WTC11 (cell line): ENCODE measurements at regions not wholly inside any gene's neighbourhood (a gene's known extent, or its start where the extent isn't known, plus 50 kb on each side); places are given as distances from the start of the nearest gene placed in this dataset.

Experiments
- ATAC-seq: fragments of 200-7000 bp; cut with Tn5 transposase; 2 replicates; pipeline ENCODE4 v1.10.0; 2021; ENCODE audit warnings: mild to moderate bottlenecking, moderate library complexity
- CTCF ChIA-PET: fragments of 300-600 bp; sonication (Branson Sonifier 250); formaldehyde crosslinking; loops from one replicate; lab custom pipeline; 2021; ENCODE audit warnings: antibody characterized with exemption; lab: Charles Lee
- POLR2A ChIA-PET: fragments of 350-600 bp; sonication (Branson Sonifier 250); formaldehyde crosslinking; loops from one replicate; lab custom pipeline; 2021; ENCODE audit warnings: antibody characterized with exemption; lab: Charles Lee
- DNase-seq: peaks from one replicate; pipeline ENCODE4 v3.0.0; 2021; ENCODE audit warnings: low spot score
- H3K27ac Mint-ChIP-seq: 2 replicates; pipeline ENCODE4 v1.8.0; 2021; ENCODE audit warnings: mixed read lengths
- H3K27me3 Mint-ChIP-seq: 2 replicates; pipeline ENCODE4 v1.8.0; 2021; ENCODE audit warnings: low read depth, mild to moderate bottlenecking, moderate library complexity, mixed read lengths
- H3K36me3 Mint-ChIP-seq: 2 replicates; pipeline ENCODE4 v1.8.0; 2021; ENCODE audit warnings: mixed read lengths
- H3K4me1 Mint-ChIP-seq: 2 replicates; pipeline ENCODE4 v1.8.0; 2022; ENCODE audit warnings: mixed read lengths
- H3K4me3 Mint-ChIP-seq: 2 replicates; pipeline ENCODE4 v1.8.0; 2021; ENCODE audit warnings: mild to moderate bottlenecking, moderate library complexity, mixed read lengths
- H3K9me3 Mint-ChIP-seq: 2 replicates; pipeline ENCODE4 v1.8.0; 2021; ENCODE audit warnings: mixed read lengths
- CREB1 ChIP-seq: sonication (generic); formaldehyde crosslinking; IDR thresholded peaks from 2 replicates; pipeline ENCODE4 v1.8.0; 2023; ENCODE audit warnings: mild to moderate bottlenecking, missing genetic modification reagents
- EMX1 ChIP-seq: fragments of 250-450 bp; sonication (Bioruptor Pico); IDR thresholded peaks from 2 replicates; pipeline ENCODE4 v1.8.0; 2021; ENCODE audit warnings: mild to moderate bottlenecking
- ESRRA ChIP-seq: sonication (generic); formaldehyde crosslinking; IDR thresholded peaks from 2 replicates; pipeline ENCODE4 v1.8.1; 2022; ENCODE audit warnings: mild to moderate bottlenecking, missing genetic modification reagents, borderline replicate concordance
- NFATC4 ChIP-seq: fragments of 250-450 bp; sonication (Bioruptor Pico); IDR thresholded peaks from 2 replicates; pipeline ENCODE4 v1.9.0; 2021; ENCODE audit warnings: mild to moderate bottlenecking
- NR1H2 ChIP-seq: sonication (generic); formaldehyde crosslinking; IDR thresholded peaks from 2 replicates; pipeline ENCODE4 v1.9.0; 2021; ENCODE audit warnings: mild to moderate bottlenecking, moderate library complexity, missing genetic modification reagents
- TEAD4 ChIP-seq: sonication (generic); formaldehyde crosslinking; IDR thresholded peaks from 2 replicates; pipeline ENCODE4 v1.8.0; 2022; ENCODE audit warnings: mild to moderate bottlenecking, missing genetic modification reagents
- TF ChIP-seq, protein P1 (sequence below): sonication (generic); formaldehyde crosslinking; IDR thresholded peaks from 2 replicates; pipeline ENCODE4 v1.8.0; 2023; ENCODE audit warnings: mild to moderate bottlenecking, missing genetic modification reagents
- TF ChIP-seq, protein P2 (sequence below): fragments of 250-450 bp; sonication (Bioruptor Pico); conservative IDR thresholded peaks from 2 replicates; pipeline ENCODE4 v1.9.0; 2021; ENCODE audit warnings: mild to moderate bottlenecking
- TF ChIP-seq, protein P3 (sequence below): fragments of 250-450 bp; sonication (Bioruptor Pico); IDR thresholded peaks from 2 replicates; pipeline ENCODE4 v1.9.0; 2021; ENCODE audit warnings: mild to moderate bottlenecking
- TF ChIP-seq, protein P4 (sequence below): fragments of 250-450 bp; sonication (Bioruptor Pico); IDR thresholded peaks from 2 replicates; pipeline ENCODE4 v1.9.0; 2021; ENCODE audit warnings: mild to moderate bottlenecking, borderline replicate concordance
- TF ChIP-seq, protein P5 (sequence below): sonication (generic); formaldehyde crosslinking; IDR thresholded peaks from 2 replicates; pipeline ENCODE4 v1.8.0; 2022; ENCODE audit warnings: mild to moderate bottlenecking, missing genetic modification reagents
- TF ChIP-seq, protein P6 (sequence below): fragments of 250-450 bp; sonication (Bioruptor Pico); IDR thresholded peaks from 2 replicates; pipeline ENCODE4 v1.8.0; 2021; ENCODE audit warnings: mild to moderate bottlenecking

DNA sequence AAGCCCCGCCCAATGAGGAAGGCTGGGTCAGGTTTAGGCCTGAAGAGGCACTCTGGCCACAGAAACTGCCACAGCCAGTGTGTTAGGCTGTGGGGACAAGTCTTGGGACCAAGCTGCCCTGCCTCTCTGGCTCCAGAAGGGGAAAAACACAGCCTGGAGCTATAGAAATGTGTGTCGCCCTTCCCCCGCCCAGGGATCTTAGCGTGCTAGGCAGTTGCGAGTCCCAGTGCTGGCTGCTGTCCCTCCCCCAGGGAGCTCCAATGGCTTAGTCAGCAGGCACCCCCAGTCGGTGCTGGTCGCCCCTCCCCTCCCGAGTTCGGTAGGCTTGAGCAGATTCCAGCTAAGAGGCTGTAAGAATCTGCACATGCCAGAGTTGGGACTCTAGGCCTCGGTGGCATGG, 99.5 kb upstream of the API5 start (continued):
- TF ChIP-seq, protein P1, sequence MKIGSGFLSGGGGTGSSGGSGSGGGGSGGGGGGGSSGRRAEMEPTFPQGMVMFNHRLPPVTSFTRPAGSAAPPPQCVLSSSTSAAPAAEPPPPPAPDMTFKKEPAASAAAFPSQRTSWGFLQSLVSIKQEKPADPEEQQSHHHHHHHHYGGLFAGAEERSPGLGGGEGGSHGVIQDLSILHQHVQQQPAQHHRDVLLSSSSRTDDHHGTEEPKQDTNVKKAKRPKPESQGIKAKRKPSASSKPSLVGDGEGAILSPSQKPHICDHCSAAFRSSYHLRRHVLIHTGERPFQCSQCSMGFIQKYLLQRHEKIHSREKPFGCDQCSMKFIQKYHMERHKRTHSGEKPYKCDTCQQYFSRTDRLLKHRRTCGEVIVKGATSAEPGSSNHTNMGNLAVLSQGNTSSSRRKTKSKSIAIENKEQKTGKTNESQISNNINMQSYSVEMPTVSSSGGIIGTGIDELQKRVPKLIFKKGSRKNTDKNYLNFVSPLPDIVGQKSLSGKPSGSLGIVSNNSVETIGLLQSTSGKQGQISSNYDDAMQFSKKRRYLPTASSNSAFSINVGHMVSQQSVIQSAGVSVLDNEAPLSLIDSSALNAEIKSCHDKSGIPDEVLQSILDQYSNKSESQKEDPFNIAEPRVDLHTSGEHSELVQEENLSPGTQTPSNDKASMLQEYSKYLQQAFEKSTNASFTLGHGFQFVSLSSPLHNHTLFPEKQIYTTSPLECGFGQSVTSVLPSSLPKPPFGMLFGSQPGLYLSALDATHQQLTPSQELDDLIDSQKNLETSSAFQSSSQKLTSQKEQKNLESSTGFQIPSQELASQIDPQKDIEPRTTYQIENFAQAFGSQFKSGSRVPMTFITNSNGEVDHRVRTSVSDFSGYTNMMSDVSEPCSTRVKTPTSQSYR (CRISPR knock-in tag): no peak
- no peak for TF ChIP-seq NR1H2

DNA sequence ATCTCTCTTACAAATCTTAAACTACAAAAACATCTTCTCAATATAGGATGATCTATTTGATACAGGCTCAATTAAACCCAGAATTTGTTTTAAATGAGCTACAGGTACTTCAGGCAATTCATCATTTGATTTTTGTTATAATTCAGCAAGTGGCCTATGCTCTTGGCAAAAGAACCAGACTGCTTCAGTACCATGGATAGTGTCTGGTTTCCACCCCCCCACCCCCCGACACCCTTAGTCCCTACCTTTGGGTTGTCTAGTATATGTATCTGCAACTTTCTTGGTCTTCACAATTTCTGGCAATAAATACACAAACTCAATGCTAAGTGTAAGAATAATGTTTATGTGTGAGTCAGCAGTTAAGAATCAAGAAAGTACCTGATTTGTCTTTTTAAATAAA, 97.3 kb upstream of the API5 start:
- Mint-ChIP-seq H3K27ac (no peak overlapping the region), H3K36me3 (peaks cover 7% of the 10 kb centered on the region; the same call in 1 of the 2 replicates), H3K27me3 (peaks cover 6% of the 10 kb centered on the region; the same call in 1 of the 2 replicates)
- DNase-seq: no peak
- POLR2A ChIA-PET: no interaction called here
- TF ChIP-seq EMX1 (CRISPR knock-in tag) (no peak), TEAD4 (CRISPR knock-in tag) (no peak), NFATC4 (CRISPR knock-in tag) (no peak), ESRRA (no peak), CREB1 (no peak)
- TF ChIP-seq, protein P2, sequence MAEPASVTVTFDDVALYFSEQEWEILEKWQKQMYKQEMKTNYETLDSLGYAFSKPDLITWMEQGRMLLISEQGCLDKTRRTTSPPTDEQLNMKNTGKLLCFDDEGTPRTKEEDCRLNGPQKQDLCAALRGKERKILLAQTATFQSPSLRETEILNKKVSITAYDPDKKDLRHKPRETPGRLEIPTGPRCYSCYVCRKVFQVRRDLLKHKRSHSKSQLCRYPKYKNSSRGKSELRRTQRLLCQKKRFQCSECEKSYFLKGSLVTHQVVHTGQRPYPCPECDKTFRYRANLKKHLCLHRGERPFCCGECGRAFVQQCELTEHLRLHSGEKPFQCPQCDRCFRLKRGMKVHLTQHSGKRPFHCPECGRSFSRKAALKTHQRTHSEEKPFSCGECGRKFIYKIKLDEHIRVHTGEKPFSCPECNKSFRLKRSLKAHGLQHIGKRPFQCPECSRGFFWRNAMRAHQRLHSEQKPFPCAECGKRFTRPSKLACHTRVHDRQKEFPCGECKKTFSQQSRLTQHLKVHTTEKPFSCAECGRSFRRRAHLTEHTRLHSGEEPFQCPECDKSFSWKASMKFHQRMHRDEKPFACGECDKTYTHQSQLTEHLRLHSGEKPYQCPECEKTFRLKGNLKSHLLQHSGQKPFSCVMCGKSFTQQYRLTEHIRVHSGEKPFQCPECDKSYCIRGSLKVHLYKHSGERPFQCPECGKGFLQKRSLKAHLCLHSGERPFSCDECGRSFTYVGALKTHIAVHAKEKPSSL (CRISPR knock-in tag): no peak
- TF ChIP-seq, protein P3, sequence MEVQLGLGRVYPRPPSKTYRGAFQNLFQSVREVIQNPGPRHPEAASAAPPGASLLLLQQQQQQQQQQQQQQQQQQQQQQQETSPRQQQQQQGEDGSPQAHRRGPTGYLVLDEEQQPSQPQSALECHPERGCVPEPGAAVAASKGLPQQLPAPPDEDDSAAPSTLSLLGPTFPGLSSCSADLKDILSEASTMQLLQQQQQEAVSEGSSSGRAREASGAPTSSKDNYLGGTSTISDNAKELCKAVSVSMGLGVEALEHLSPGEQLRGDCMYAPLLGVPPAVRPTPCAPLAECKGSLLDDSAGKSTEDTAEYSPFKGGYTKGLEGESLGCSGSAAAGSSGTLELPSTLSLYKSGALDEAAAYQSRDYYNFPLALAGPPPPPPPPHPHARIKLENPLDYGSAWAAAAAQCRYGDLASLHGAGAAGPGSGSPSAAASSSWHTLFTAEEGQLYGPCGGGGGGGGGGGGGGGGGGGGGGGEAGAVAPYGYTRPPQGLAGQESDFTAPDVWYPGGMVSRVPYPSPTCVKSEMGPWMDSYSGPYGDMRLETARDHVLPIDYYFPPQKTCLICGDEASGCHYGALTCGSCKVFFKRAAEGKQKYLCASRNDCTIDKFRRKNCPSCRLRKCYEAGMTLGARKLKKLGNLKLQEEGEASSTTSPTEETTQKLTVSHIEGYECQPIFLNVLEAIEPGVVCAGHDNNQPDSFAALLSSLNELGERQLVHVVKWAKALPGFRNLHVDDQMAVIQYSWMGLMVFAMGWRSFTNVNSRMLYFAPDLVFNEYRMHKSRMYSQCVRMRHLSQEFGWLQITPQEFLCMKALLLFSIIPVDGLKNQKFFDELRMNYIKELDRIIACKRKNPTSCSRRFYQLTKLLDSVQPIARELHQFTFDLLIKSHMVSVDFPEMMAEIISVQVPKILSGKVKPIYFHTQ (CRISPR knock-in tag): no peak
- TF ChIP-seq, protein P4, sequence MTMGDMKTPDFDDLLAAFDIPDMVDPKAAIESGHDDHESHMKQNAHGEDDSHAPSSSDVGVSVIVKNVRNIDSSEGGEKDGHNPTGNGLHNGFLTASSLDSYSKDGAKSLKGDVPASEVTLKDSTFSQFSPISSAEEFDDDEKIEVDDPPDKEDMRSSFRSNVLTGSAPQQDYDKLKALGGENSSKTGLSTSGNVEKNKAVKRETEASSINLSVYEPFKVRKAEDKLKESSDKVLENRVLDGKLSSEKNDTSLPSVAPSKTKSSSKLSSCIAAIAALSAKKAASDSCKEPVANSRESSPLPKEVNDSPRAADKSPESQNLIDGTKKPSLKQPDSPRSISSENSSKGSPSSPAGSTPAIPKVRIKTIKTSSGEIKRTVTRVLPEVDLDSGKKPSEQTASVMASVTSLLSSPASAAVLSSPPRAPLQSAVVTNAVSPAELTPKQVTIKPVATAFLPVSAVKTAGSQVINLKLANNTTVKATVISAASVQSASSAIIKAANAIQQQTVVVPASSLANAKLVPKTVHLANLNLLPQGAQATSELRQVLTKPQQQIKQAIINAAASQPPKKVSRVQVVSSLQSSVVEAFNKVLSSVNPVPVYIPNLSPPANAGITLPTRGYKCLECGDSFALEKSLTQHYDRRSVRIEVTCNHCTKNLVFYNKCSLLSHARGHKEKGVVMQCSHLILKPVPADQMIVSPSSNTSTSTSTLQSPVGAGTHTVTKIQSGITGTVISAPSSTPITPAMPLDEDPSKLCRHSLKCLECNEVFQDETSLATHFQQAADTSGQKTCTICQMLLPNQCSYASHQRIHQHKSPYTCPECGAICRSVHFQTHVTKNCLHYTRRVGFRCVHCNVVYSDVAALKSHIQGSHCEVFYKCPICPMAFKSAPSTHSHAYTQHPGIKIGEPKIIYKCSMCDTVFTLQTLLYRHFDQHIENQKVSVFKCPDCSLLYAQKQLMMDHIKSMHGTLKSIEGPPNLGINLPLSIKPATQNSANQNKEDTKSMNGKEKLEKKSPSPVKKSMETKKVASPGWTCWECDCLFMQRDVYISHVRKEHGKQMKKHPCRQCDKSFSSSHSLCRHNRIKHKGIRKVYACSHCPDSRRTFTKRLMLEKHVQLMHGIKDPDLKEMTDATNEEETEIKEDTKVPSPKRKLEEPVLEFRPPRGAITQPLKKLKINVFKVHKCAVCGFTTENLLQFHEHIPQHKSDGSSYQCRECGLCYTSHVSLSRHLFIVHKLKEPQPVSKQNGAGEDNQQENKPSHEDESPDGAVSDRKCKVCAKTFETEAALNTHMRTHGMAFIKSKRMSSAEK (CRISPR knock-in tag): no peak
- TF ChIP-seq, protein P5, sequence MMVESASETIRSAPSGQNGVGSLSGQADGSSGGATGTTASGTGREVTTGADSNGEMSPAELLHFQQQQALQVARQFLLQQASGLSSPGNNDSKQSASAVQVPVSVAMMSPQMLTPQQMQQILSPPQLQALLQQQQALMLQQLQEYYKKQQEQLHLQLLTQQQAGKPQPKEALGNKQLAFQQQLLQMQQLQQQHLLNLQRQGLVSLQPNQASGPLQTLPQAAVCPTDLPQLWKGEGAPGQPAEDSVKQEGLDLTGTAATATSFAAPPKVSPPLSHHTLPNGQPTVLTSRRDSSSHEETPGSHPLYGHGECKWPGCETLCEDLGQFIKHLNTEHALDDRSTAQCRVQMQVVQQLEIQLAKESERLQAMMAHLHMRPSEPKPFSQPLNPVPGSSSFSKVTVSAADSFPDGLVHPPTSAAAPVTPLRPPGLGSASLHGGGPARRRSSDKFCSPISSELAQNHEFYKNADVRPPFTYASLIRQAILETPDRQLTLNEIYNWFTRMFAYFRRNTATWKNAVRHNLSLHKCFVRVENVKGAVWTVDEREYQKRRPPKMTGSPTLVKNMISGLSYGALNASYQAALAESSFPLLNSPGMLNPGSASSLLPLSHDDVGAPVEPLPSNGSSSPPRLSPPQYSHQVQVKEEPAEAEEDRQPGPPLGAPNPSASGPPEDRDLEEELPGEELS (CRISPR knock-in tag): no peak
- TF ChIP-seq, protein P6, sequence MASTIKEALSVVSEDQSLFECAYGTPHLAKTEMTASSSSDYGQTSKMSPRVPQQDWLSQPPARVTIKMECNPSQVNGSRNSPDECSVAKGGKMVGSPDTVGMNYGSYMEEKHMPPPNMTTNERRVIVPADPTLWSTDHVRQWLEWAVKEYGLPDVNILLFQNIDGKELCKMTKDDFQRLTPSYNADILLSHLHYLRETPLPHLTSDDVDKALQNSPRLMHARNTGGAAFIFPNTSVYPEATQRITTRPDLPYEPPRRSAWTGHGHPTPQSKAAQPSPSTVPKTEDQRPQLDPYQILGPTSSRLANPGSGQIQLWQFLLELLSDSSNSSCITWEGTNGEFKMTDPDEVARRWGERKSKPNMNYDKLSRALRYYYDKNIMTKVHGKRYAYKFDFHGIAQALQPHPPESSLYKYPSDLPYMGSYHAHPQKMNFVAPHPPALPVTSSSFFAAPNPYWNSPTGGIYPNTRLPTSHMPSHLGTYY (CRISPR knock-in tag): no peak
- TF ChIP-seq, all 79 proteins: peak for 0
- peaks cover 36% of the 10 kb centered on the region for H3K9me3 Mint-ChIP-seq
- H3K4me3 Mint-ChIP-seq: no peak overlapping the region
- H3K4me1 Mint-ChIP-seq: peaks cover 17% of the 10 kb centered on the region
- CTCF ChIA-PET: no interaction called here
- ATAC-seq: no peak
